Osteocyte (in vitro differentiated cells): ENCODE measurements at regions not wholly inside any gene's neighbourhood (a gene's known extent, or its start where the extent isn't known, plus 50 kb on each side); places are given as distances from the start of the nearest gene placed in this dataset.

Experiments
- DNase-seq: peaks from one replicate; pipeline ENCODE4 v3.0.0; 2021; ENCODE audit warnings: mixed read lengths; ENCODE audit not compliant: unreplicated experiment; ENCODE audit errors: extremely low spot score
- H3K27ac Mint-ChIP-seq: one replicate; pipeline ENCODE4 v1.8.0; 2021; ENCODE audit warnings: mild to moderate bottlenecking, mixed read lengths; ENCODE audit not compliant: unreplicated experiment
- H3K27me3 Mint-ChIP-seq: one replicate; pipeline ENCODE4 v1.8.0; 2021; ENCODE audit warnings: mixed read lengths; ENCODE audit not compliant: unreplicated experiment
- H3K36me3 Mint-ChIP-seq: one replicate; pipeline ENCODE4 v1.8.0; 2021; ENCODE audit warnings: mixed read lengths; ENCODE audit not compliant: unreplicated experiment
- H3K4me1 Mint-ChIP-seq: one replicate; pipeline ENCODE4 v1.8.0; 2021; ENCODE audit warnings: mixed read lengths; ENCODE audit not compliant: unreplicated experiment
- H3K4me3 Mint-ChIP-seq: one replicate; pipeline ENCODE4 v1.8.0; 2021; ENCODE audit warnings: mild to moderate bottlenecking, moderate library complexity, mixed read lengths; ENCODE audit not compliant: unreplicated experiment
- H3K9me3 Mint-ChIP-seq: one replicate; pipeline ENCODE4 v1.8.0; 2021; ENCODE audit warnings: mixed read lengths; ENCODE audit not compliant: unreplicated experiment
- CTCF ChIP-seq: fragments of 200-600 bp; sonication (generic); IDR thresholded peaks from 2 replicates; pipeline ENCODE4 v1.5.0; 2021; ENCODE audit warnings: antibody characterized with exemption, mild to moderate bottlenecking, moderate library complexity

- H3K9me3 Mint-ChIP-seq, result no peaks in the 10 kb centered on the region
- no peaks in the 10 kb centered on the region for H3K4me1 Mint-ChIP-seq
- peaks cover 2% of the 10 kb centered on the region for H3K27me3 Mint-ChIP-seq
- TF ChIP-seq CTCF, result no peak
- H3K4me3 Mint-ChIP-seq, result no peak overlapping the region
- H3K27ac Mint-ChIP-seq, result no peak overlapping the region
- no peak for DNase-seq
- H3K36me3 Mint-ChIP-seq, result no peaks in the 10 kb centered on the region
These were observed 520.3 kb upstream of the EPHA6 start for GRCh38 chr3:96294143-96294542.

GRCh38 chr3:96300743-96301142 is 513.7 kb upstream of the EPHA6 start:
- no peak for TF ChIP-seq CTCF
- no peak for DNase-seq
- H3K27ac Mint-ChIP-seq, result no peak overlapping the region
- no peaks in the 10 kb centered on the region for H3K4me1 Mint-ChIP-seq
- H3K9me3 Mint-ChIP-seq, result no peaks in the 10 kb centered on the region
- peaks cover 3% of the 10 kb centered on the region for H3K27me3 Mint-ChIP-seq
- no peak overlapping the region for H3K4me3 Mint-ChIP-seq
- no peaks in the 10 kb centered on the region for H3K36me3 Mint-ChIP-seq

GRCh38 chr3:96319166-96319565 is 495.2 kb upstream of the EPHA6 start:
- H3K27me3 Mint-ChIP-seq, result peaks cover 16% of the 10 kb centered on the region
- no peak for TF ChIP-seq CTCF
- DNase-seq, result no peak
- peaks cover 9% of the 10 kb centered on the region for H3K9me3 Mint-ChIP-seq
- H3K4me1 Mint-ChIP-seq, result no peaks in the 10 kb centered on the region
- peaks cover 2% of the 10 kb centered on the region for H3K36me3 Mint-ChIP-seq
- H3K4me3 Mint-ChIP-seq, result no peak overlapping the region
- H3K27ac Mint-ChIP-seq, result no peak overlapping the region

- DNase-seq, result no peak
- H3K27me3 Mint-ChIP-seq, result peaks cover 14% of the 10 kb centered on the region
- H3K27ac Mint-ChIP-seq, result no peak overlapping the region
- H3K9me3 Mint-ChIP-seq, result no peaks in the 10 kb centered on the region
- no peak overlapping the region for H3K4me3 Mint-ChIP-seq
- no peak for TF ChIP-seq CTCF
- H3K36me3 Mint-ChIP-seq, result no peaks in the 10 kb centered on the region
- no peaks in the 10 kb centered on the region for H3K4me1 Mint-ChIP-seq
These were observed 490.3 kb upstream of the EPHA6 start for GRCh38 chr3:96324087-96324486.

- no peaks in the 10 kb centered on the region for H3K9me3 Mint-ChIP-seq
- no peak overlapping the region for H3K27ac Mint-ChIP-seq
- DNase-seq, result no peak
- no peak for TF ChIP-seq CTCF
- peaks cover 7% of the 10 kb centered on the region for H3K27me3 Mint-ChIP-seq
- peaks cover 10% of the 10 kb centered on the region for H3K4me1 Mint-ChIP-seq
- H3K4me3 Mint-ChIP-seq, result no peak overlapping the region
- no peaks in the 10 kb centered on the region for H3K36me3 Mint-ChIP-seq
These were observed 483.6 kb upstream of the EPHA6 start for GRCh38 chr3:96330795-96331194.
